ENCODE measurements at regions not wholly inside any gene's neighbourhood (a gene's known extent, or its start where the extent isn't known, plus 50 kb on each side); places are given as distances from the start of the nearest gene placed in this dataset.
"Not testable (repeated sequence)": the region's sequence is repeated elsewhere in the genome, so short reads cannot be mapped to it uniquely, and the experiment has no call there.

DNA sequence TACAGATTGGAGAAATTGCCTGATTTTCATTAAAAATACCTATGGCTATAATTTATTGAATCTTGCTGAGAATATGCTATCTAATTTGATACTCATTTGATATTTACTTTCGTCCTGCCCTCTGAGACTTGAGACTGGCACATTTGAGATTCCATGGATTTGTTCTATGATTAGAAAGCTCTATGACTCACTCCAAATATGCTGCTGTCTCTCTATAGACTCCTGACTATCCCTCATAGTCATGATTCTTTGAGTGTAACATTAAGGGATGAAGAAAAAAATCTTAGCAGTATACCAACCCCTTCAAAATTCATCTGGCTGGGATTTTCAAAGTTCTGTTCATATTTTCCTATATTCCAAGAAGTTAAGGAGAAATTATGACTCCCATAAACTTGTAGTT lies 191.9 kb downstream of the LRIG3 start:
- no peak for DNase-seq (ENCODE audit: low spot score)

DNA sequence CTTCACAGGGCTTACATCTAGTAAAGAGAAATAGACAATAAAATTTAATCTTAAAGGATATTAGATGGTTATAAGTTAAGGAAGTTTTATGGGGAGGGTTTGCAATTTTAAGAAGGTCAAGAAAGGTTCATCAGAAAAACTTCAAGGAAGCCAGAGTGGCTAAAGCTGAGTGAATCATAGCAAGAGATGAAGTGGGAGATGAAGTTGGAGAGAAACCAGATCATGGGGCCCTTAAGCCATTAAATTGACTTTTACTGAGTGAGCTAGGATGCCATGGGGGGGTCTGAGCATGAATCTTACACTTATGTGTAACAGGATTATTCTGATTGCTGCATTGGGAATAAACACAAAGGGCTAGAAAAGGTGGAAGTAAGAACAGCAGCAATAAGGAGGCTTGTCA lies 189.2 kb downstream of the LRIG3 start:
- no peak for DNase-seq (ENCODE audit: low spot score)

GRCh38 chr12:58732894-58733293 lies 187.4 kb downstream of the LRIG3 start:
- no peak for DNase-seq (ENCODE audit: low spot score)

DNA sequence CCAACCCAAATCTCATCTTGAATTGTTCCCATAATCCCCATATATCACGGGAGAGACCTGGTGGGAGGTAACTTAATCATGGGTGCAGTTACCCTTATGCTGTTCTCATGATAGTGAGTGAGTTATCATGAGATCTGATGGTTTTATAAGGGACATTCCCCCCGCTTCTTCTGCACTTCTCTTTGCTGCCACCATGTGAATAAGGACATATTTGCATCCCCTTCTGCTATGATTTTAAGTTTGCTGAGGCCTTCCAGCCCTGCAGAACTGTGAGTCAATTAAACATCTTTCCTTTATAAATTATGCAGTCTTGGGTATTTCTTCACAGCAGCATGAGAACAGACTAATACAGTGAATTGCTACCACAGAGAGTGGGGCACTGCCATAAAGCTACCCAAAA lies 179.1 kb downstream of the LRIG3 start:
- DNase-seq (ENCODE audit: low spot score): no peak

DNA sequence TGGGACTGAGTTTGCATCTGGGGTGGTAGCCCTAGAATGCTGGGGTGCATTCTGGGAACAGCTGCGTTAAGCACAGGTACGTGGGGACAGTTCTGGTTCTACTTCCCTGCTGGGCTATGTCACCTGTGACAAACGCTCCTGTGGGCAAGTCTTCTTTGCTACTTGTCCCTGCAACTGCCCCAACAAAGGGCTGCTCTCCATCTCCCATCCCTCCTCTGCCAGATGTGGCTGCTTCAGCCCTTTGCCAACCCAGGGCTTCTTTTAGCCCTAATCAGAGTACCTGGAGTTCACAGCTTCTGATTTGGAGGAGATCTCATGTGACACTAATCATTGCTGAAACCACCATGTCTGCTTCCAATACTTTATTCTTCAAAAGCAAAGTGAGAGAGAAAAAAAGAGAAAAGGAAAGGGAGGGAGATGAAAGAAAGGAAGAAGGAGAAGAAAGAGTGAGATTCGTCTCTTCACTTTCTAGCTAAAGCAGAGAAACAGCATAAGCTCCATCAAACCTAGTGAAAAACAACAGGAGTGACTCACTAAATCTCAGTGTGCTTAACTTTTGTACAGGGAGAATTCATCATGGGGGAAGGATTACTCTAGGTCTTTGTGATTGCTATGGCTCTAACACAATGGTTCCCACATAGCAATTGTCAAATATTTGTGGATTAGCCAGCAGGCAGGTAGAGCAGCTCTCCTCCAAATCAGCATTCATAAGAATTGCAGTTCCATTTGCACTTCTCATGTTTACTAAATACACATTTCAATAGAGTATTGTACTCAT lies 174.8 kb downstream of the LRIG3 start:
- DNase-seq (ENCODE audit: low spot score): no peak

DNA sequence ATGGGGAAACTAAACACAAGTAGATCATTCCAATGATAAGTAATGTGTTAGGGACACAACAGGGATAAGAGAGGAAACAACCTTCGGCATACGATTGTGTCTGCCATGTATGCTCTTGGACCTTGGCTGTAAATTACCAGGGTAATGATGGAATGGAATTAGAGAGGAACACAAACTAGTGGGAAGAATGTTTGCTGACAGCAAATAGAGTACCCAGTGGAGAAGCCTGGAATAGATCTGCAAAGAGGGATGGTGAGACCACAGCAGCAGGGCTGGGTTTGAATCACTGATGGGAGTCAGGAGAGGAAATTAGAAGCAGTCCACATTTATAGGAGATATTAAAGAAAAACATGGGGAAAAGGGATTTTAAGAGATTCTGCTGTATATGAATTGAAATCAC lies 172.8 kb downstream of the LRIG3 start:
- no peak for DNase-seq (ENCODE audit: low spot score)

GRCh38 chr12:58750484-58750883 lies 169.8 kb downstream of the LRIG3 start:
- DNase-seq (ENCODE audit: low spot score): no peak

DNA sequence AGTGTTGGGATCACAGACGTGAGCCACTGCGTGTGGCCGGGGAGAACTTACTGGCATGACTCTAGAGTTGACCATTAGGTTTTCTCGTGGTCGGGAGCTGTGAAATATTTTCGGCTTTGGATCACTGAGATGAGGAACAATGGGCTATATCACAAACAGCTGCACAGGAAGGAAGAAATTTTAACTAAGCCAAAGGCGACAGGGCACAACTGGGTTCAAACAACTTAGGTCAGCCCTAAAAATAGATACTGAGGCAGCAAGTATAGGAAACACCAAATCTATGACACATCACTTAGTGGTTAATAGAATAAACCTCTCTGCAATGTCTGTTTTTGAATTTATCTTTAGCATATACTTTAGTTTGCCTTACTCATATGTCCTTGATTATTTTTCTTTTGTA lies 162.9 kb downstream of the LRIG3 start:
- DNase-seq (ENCODE audit: low spot score): no peak

DNA sequence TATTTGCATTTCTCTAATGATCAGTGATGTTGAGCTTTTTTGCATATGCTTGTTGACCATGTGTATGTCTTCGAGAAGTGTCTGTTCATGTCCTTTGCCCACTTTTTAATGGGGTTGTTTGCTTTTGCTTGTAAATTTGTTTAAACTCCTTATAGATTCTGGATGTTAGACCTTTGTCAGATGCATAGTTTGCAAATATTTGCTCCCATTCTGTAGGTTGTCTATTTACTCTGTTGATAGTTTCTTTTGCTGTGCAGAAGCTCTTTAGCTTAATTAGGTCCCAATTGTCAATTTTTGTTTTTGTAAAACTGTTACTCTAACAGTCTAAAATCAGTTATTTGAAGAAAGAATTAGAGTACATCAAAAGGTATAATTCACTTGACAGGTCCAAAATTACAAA lies 160.6 kb downstream of the LRIG3 start:
- not testable (repeated sequence) for DNase-seq (ENCODE audit: low spot score)

DNA sequence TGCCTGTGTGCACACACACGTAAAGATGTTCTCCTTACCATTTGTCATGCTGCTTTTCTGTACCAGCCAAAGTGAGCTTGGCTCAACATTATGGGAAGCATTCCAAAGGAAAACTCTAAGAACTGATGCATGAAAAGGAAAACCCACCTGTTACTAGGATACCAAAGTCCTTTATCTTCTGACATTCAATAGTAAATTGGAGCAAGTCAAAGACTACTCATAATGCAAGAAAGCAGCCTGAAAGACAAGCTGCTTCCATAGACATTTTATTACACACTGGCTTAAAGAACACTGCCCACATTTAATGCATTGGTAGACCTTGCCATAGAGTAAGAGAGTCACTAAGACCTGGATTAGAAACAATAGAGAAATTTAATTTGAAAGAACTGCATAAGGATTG lies 159.0 kb downstream of the LRIG3 start:
- DNase-seq (ENCODE audit: low spot score): no peak

DNA sequence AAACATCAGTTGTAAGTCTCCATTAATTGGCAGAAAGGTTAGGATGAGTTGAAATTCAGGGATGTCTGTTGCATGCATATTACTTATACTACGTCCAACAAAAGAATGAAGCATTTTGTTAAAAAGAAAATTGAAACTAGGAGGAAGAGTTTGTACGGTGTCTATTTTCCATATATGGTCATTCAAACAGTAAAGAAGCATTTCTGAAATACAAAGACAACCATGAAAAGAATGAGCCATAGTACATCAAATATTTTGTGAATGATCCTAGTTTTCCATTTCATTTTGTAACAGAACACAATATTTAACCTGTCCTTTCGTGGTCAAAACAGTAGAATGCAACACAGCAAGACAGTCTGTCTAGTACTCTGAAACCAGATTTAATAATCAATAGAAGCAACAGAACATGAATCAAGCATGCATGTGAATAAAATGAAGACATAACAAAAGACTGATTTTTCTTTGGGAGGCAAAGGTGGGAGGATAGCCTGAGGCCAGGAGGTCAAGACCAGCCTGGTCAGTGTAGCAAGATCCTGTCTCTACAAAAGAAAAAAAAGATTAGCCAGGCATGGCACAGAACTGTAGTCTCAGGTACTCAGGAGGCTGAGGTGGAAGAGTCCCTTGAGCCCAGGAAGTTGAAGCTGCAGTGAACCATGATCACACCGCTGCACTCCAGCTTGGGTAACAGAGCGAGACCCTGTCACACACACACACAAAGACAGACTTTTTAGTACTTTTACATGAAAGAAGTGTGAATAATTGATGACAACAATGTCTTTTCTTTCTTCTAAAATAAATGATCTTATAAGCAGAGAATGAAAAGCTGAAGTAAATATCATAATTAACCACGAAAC lies 156.0 kb downstream of the LRIG3 start:
- DNase-seq (ENCODE audit: low spot score): no peak

- no peak for DNase-seq (ENCODE audit: low spot score)
Observed at GRCh38 chr12:58765076-58765475, 155.2 kb downstream of the LRIG3 start.

DNA sequence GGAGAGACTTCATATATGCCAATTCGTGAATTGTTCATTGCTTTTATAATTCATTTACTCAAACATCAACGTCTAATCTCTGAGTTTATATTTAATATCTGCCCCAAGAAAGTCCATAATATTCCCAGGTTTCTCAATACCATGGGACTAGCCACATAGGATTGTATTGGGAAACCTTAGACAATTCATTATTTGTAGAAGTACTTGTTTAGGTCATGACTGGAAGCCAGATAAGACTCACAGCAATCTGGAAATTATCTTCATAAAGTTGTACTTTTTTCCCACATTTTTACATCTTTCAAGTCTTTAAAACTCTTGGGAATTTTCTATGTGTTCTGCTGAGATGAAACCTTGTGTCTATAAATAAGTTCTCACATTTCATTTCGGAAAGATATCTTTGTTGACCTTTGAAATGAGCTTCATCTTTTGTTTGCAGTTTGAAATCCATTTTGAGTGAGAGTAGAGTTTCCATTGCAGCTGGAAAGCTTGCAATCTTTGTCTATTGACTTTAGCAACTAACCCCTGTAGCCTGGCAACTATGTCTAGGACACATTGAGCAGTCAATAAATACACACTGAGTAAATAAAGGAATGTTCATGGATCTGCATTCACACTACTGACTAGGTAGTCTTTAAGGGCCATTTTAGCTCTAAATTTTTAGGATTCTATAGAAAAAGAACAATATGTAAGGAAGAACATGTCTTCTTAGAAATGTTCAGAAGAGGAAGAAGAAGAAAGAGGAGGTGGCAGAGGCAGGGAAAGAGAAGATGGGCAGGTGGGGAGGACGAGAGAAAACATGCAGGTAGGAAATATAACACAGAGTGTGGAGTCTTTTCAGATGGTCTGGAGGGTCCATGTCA lies 154.4 kb downstream of the LRIG3 start:
- DNase-seq (ENCODE audit: low spot score): no peak

DNA sequence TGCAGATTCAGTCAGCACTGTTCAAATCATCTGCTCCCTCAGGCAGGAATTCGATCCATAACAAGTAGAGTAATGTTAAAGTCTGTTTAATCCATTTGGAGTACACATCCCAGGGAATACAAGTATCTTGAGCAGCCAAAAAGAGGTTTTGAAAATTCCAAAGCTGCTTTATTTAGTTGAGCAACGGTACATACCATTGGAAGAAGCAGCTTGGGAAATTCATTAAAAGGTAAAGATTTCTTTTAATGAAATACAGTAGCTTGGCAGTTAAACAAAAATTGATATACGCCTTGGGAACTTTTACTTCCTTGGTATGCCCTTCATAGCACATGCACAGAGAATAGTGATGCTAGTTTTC lies 153.8 kb downstream of the LRIG3 start:
- no peak for DNase-seq (ENCODE audit: low spot score)

DNA sequence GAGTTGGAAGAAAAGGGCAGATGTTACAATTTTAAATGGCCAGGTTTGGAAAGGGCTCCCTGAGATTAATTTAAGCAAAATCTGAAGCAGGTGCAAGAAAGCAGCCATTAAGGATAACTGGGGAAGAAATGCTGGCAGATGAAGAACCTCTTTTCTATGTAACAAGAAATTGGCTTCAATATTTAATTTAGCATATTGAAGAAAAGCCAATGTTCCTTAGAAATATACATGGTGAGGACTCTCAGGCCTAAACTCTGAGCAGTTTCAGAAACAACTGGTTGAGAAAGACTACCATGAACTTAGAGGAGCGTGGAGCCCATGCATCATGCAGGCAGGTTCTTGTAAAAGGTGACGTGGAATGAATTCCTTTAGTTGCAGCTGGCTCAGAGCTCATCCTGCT lies 152.8 kb downstream of the LRIG3 start:
- DNase-seq (ENCODE audit: low spot score): no peak

DNA sequence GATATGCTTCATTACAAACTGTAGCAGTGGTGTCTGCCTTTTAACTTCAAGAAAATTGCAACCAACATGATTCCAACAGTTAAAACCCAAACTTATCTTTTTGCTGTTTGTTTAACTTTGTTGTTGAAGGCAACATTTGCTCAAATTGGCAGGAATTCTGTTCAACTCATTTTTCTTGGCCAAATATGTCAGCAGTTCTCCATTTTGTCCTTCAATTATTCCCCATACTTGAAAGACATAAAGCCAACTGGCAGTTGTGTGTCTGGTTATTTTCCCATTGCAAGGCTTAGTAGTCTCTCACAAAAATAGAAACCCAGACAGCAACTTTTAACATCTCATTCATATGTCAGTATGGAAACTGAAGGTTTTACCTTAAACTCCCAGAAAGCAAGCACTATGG lies 146.3 kb downstream of the LRIG3 start:
- no peak for DNase-seq (ENCODE audit: low spot score)

DNA sequence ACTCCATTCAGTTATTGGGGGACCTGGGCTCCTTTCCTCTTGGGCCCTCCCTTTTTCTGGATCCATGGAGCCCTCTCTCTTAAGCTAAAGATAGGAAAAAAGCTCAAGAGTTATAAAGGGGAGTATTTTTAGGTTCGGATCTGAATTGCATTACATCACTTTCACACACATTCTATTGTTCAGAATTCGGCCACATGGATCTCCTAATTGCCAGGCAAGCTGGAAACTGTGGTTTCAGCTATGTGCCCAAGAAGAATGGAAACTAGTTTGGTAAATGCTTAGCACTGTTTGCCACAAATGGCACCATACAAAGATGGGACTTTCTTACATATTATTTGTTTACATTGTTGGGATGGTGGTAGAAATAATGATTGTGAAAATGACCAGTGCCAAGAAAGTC lies 145.6 kb downstream of the LRIG3 start:
- no peak for DNase-seq (ENCODE audit: low spot score)

DNA sequence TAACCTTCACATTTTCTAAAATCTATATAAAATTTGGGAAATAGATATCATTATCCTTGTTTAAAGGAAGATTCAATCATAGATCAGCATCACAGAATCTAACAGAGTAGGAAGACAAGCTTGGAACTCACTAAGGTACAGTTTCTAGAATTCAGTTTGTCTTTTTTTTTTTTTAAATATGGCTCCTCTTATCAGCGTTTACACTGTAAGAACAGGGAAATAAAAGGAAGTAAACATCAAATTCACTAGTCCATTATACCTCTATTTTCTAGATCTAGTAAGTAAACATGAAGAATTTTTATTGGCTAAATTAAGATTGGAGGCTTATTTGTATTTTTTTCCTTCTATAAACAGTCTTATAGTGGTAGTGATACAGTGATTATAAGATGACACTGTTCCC lies 144.9 kb downstream of the LRIG3 start:
- no peak for DNase-seq (ENCODE audit: low spot score)

DNA sequence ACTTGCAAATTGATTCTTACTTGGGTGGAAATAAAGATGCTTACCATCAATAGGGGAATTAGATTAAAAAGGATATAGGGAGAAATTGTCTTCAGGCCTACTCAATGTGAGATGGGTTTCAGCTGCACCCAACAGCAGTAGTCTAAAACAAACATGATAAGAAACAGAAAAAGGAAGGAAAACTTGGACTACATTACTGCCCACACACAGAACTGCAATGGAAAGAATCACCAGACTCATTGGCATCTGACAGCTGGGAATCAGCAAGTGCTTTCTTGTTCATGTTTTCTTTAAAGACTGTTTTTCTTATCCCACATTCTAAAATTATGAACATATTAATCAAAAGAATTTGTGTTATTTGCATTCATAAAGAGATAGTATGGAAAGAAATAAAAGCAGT lies 144.2 kb downstream of the LRIG3 start:
- DNase-seq (ENCODE audit: low spot score): no peak

GRCh38 chr12:58777815-58778214 lies 142.5 kb downstream of the LRIG3 start:
- no peak for DNase-seq (ENCODE audit: low spot score)

- DNase-seq (ENCODE audit: low spot score): no peak
Observed at GRCh38 chr12:58781609-58782008, 138.7 kb downstream of the LRIG3 start.

GRCh38 chr12:58787021-58787760 lies 133.1 kb downstream of the LRIG3 start:
- DNase-seq (ENCODE audit: low spot score): no peak
